H7 (cell line): ENCODE measurements at regions not wholly inside any gene's neighbourhood (a gene's known extent, or its start where the extent isn't known, plus 50 kb on each side); places are given as distances from the start of the nearest gene placed in this dataset.
"Not testable (repeated sequence)": the region's sequence is repeated elsewhere in the genome, so short reads cannot be mapped to it uniquely, and the experiment has no call there.

Source experiments
- DNase-seq: peaks from one replicate; pipeline ENCODE4 v3.0.0; 2012
- H3K27me3 ChIP-seq: 2 replicates; pipeline ENCODE4 v1.6.0; 2011; ENCODE audit warnings: mild to moderate bottlenecking, low read length; ENCODE audit not compliant: control insufficient read depth, insufficient read depth
- H3K36me3 ChIP-seq: replicated peaks from 2 replicates; pipeline ENCODE4 v1.5.1; 2011; ENCODE audit warnings: low read length; ENCODE audit not compliant: control insufficient read depth, insufficient read depth
- H3K4me3 ChIP-seq: 2 replicates; pipeline ENCODE4 v1.5.1; 2011; ENCODE audit warnings: low read depth, mild to moderate bottlenecking, control low read depth, low read length, moderate library complexity; ENCODE audit not compliant: insufficient read depth

DNA sequence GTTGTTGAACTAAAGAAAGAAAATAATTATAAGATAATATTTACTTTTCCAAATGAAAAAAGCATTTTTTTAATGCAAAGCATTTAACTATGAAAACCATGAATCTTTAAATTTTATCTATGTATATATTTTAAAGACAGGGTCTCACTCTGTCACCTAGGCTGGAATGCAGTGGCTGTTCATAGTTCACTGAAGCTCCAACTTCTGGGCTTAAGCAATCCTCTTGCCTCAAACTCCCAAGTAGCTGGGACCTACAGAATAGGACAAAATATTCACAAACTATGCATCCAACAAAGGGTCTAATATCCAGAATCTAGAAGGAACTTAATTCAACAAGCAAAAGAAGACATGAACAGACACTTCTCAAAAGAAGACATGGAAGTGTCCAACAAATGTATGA is 55.9 kb upstream of the ALB start:
- DNase-seq, result no peak
- Histone ChIP-seq H3K27me3 (no peaks in the 10 kb centered on the region), H3K36me3 (no peaks in the 10 kb centered on the region), H3K4me3 (no peak overlapping the region)

DNA sequence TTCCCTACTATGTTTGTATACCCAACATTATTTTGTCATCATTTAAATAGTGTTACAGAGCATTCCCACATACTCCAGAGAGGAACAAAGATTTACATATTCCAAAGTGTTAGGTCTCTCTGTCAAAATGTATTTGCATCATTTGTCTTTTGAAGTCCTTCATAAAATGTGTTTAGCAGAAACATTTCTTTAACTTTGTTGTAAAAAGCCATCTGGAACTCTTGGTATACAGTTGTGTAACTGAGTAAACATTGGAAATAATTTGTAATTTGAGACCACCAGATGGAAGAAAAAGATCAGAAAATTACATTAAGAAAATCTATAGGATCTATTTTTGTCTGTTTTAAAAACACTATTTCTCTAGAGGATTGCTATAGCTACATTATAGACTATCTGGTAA is 56.6 kb upstream of the ALB start:
- Histone ChIP-seq H3K36me3 (no peaks in the 10 kb centered on the region), H3K4me3 (no peak overlapping the region), H3K27me3 (no peaks in the 10 kb centered on the region)
- no peak for DNase-seq

DNA sequence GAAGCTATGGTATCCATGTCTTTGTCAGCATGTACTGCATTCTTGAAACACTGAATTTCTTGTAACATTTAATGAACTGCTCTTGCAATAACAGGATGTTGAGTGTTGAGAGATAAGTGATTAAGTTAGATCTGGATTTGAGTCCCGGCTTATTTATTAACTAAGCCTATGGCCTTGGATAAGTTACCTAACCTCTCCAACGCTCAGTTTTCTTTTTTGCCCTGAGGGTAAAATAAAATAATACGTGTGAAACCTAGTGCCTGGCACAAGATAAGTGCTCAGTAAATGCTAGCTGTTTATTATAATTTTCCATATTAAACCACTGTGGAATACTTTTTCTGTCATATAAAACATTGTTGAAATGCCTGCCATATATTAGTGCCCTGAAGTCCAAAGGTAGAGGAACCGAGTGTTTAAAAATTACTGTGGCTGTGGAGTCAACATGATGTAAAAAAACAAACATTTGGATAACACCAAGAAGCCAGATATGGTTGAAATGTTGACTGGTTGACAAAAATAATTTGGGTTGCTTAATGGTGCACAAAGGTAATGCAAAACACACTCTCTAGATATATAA is 58.6 kb upstream of the ALB start:
- no peak overlapping the region for H3K4me3 ChIP-seq

DNA sequence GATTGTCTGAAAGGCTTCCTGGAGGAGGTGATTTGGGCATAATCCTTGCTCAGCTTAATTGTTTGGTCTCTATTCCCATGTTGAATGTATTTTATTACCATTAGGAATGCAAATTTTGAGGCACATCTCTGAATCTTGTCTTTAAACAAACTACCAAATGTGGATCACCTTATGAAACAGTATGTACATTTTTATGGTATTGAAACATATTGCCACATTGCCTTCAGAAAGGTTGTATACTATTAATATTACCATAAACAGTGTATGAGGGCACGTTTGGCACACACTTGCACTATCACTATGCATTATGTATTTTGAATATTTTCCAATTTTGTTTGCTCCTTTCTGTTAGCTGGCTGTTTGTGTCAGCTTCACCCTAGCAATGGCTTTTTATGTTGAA is 60.0 kb upstream of the ALB start:
- Histone ChIP-seq H3K27me3 (no peaks in the 10 kb centered on the region), H3K36me3 (no peaks in the 10 kb centered on the region), H3K4me3 (no peak overlapping the region)
- DNase-seq, result no peak

More for the DNA sequence above, 58.6 kb upstream of the ALB start:
- Histone ChIP-seq H3K36me3 (no peaks in the 10 kb centered on the region), H3K27me3 (no peaks in the 10 kb centered on the region)
- DNase-seq, result no peak

DNA sequence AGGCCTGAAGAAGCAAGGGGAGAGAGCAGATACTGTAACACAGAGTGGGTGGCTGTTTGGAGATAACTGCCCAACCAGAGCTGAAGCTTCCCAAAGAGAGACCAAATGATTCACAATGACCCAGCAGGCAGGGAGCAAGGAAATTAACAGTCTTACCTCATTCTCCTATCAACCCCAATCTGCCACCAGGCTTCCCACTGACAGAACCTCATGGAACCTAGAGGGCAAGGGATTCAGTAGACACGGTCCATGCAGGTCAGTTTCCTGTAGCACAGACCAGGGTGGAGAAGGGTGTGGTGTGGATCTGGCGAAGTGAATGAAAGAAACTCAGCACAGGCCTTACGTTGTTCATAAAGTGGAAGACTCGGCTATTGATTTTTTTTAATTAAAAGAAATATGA is 60.7 kb upstream of the ALB start:
- Histone ChIP-seq H3K4me3 (no peak overlapping the region), H3K27me3 (no peaks in the 10 kb centered on the region), H3K36me3 (no peaks in the 10 kb centered on the region)
- peak; percentile 16 for DNase-seq

DNA sequence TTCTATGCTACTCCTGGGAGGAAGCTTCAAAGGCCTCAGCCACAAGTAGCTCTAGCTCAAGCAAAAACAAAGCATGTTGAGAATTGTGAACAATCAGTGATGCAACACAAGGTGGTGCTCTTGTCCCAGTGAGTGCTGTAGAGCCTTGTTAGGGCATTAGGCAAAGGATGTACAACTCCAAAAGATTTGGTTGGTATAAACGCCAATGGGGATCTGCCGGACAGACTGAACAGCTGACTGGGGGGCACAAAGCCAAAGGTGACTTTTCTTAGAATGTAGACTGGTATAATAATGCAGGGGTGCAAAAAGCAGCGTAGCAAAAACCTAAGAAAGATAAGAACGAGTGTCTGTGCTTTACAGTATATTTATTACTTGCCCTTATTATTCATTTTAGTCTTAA is 62.6 kb upstream of the ALB start:
- Histone ChIP-seq H3K27me3 (no peaks in the 10 kb centered on the region), H3K4me3 (no peak overlapping the region), H3K36me3 (no peaks in the 10 kb centered on the region)
- peak; percentile 56 for DNase-seq

DNA sequence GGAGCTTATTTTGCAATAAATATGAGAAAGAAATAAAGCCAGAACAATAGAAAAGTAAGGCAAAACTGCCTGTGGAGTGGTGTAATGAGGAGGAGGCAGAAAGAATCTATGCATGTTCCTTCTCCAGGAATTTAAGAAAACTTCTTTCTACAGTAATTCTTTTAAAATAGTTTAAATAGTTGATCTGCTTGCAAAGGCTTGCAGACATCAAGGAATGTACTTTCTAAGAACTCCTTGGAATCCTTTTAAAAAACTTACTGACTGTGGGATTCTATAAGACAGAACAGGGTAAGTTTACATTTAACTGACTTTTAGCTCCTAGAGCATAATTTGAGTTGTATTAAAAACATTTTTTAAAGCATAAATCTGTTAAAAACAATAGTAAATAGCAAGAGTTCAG is 63.2 kb upstream of the ALB start:
- H3K36me3 ChIP-seq, result no peaks in the 10 kb centered on the region
- H3K27me3 ChIP-seq, result no peaks in the 10 kb centered on the region
- no peak for DNase-seq
- no peak overlapping the region for H3K4me3 ChIP-seq

DNA sequence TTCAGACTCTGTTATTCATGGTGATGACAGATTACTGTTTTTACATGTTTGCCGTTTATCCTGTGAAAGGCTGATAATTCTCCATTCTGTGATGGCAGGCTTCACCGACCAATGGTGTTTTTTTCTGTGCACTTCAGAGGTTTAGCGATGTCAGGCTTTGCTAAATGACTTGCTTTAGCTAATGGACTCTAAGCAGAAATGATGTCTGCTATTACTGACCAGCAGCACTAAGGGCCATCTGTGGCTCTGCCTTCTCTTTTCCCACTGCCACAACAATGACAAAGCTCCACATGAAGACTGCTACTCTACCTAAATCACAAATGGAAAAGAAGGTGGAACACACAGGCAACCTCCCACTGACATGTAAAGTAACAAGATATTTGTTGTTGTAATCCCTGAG is 68.4 kb upstream of the ALB start:
- Histone ChIP-seq H3K4me3 (no peak overlapping the region), H3K36me3 (no peaks in the 10 kb centered on the region), H3K27me3 (no peaks in the 10 kb centered on the region)
- DNase-seq, result no peak

DNA sequence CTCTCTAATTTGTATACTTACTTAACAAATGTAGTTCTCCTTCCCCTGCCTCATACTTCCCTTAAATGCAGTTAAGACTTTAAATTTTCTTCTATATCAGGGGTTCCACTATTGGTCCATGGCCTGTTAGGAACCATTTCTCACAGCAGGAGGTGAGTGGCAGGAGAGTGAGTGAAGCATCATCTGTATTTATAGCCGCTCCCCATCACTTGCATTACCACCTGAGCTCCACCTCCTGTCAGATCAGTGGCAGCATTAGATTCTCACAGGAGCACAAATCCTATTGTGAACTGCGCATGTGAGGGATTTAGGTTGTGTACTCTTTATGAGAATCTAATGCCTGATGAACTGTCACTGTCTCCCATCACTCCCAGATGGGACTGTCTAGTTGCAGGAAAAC is 72.1 kb upstream of the ALB start:
- DNase-seq, H3K36me3 ChIP-seq, H3K27me3 ChIP-seq, H3K4me3 ChIP-seq: not testable (repeated sequence)

DNA sequence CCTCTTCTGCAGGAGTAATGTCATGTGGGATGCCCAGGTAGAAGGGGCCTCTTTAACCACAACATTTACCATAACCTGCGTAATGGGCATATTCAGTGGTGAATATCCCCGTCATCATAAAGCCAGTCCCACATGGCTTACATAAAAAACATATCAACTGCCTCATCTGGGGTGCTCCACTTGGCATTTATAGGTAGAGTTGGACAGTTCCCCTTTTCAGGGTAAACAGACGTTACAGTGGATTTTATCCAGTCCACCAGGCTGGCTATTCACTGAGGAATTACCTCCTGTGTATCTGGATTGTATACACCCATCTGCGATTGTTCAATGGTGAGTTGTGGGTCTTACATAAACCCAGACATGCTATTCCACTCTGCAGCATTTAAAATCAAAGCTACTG is 70.7 kb upstream of the ANKRD17 start:
- DNase-seq, result no peak
- H3K4me3 ChIP-seq, result no peak overlapping the region
- H3K27me3 ChIP-seq, result no peaks in the 10 kb centered on the region
- H3K36me3 ChIP-seq, result no peaks in the 10 kb centered on the region

DNA sequence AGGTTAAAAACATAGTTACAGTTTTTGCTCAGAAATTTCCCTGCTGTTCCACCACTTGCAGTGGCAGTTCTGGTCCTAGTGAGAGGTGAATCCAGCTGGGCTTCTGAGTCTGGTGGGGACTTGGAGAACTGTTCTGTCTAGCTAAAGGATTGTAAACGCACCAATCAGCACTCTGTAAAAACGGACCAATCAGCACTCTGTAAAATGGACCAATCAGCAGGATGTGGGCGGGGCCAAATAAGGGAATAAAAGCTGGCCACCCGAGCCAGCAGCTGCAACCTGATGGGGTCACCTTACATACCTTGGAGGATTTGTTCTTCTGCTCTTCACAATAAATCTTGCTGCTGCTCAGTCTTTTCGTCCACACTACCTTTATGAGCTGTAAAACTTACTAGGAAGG is 67.2 kb upstream of the ANKRD17 start:
- not testable (repeated sequence) for H3K36me3 ChIP-seq, H3K4me3 ChIP-seq, DNase-seq, H3K27me3 ChIP-seq

DNA sequence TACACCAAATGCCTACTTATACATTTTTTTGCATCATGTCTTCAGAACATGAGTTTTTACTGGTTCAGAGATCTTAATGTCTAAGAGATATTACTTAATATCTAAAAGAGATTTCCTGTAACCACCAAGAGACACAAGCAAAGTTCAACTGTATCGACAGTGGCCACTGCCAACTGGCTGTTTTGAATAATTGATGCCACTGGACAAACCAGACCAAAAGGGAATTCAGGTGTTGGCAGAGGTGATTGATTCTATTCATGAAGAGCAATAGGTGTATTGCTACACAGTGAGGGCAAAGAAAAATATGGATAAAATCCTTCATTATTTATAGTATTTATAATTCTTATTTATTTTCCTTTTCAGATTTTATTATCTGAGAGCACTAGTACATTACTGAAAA is 58.5 kb upstream of the ANKRD17 start:
- H3K4me3 ChIP-seq, result no peak overlapping the region
- no peak for DNase-seq
- H3K27me3 ChIP-seq, result no peaks in the 10 kb centered on the region
- H3K36me3 ChIP-seq, result no peaks in the 10 kb centered on the region

DNA sequence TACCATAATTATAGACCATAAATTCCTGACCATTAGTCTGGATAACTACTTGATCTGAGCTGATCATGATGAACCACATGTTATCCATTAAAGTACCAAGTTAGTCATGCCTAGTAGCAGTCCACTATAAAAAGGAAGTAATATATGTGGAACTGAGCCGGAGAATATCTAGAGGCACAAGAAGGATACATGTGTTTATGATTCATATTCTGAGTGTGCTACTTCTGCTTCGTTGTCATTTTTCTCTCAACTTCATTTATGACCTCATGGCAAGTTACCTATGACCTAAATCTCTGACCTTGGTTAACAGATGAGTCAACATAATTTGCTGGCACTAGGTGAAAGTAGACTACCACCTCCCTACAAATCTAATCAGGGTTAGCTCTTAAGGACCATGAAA is 56.5 kb upstream of the ANKRD17 start:
- H3K36me3 ChIP-seq, result no peaks in the 10 kb centered on the region
- H3K27me3 ChIP-seq, result no peaks in the 10 kb centered on the region
- DNase-seq, result no peak
- H3K4me3 ChIP-seq, result no peak overlapping the region

DNA sequence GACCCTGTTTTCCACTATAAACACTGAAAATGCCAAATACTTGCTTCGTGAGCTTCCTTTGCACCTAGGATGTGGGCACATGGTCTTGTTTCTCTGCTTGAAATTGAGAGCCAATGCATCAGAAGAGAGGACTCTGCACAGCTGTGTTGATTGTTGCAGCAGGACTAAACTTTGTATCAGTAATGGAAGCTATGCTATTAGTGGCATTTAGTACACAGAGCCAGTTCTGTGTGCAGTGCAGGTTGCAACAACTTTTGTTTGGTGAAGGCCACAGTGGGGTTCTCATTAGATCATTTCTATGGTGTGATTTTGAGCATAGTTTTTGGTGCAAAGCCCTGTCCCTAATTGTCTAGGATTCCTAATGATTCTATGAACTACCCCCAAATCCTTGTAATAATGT is 54.4 kb upstream of the ANKRD17 start:
- no peak for DNase-seq
- no peak overlapping the region for H3K4me3 ChIP-seq
- no peaks in the 10 kb centered on the region for H3K27me3 ChIP-seq
- no peaks in the 10 kb centered on the region for H3K36me3 ChIP-seq

DNA sequence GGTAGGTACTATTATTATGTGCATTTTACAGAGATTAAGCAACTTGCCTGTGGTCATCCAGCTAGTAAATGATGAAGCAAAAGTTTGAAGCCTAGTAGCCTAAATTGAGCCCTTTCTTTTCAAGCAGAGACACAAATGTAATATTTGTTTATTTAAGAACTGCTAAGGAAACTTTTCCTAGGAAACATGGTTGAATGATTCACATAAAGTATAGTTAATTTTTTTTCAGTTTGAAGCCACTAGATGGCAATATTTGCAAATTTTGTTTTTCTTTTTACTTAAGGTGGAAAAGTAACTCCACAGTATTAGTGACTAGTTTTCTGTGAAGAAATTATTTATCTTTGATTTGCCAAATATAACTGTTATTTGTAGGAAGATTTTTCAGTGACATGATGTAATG is 52.8 kb upstream of the ANKRD17 start:
- Histone ChIP-seq H3K27me3 (no peaks in the 10 kb centered on the region), H3K4me3 (no peak overlapping the region), H3K36me3 (no peaks in the 10 kb centered on the region)
- DNase-seq, result no peak

DNA sequence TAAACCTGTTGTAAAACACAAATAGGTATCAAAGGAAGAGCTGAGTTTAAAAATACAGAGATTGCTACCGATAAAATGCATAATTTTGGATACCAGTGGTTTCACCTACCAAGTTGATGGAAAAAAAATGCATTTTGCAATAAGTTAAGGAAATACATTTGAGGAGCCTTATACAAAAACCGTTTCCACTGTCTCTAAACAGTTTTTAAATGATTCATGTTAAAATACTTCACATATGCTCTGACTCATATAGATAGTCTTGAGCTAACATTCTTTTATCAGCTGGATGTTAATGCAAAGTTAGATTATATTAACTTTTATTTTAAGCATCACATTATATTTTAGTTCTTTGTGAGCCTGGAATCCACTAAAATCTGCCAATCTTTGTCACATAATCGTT is 50.6 kb upstream of the ANKRD17 start:
- no peaks in the 10 kb centered on the region for H3K36me3 ChIP-seq
- H3K4me3 ChIP-seq, result no peak overlapping the region
- H3K27me3 ChIP-seq, result no peaks in the 10 kb centered on the region
- DNase-seq, result no peak
